Neural cell (in vitro differentiated cells): ENCODE measurements at regions not wholly inside any gene's neighbourhood (a gene's known extent, or its start where the extent isn't known, plus 50 kb on each side); places are given as distances from the start of the nearest gene placed in this dataset.

Experiments
- H2AFZ ChIP-seq: fragments of 200-600, 300-800 bp; sonication (generic), shearing (Covaris generic); 2 replicates; pipeline ENCODE4 v1.6.0; 2014; ENCODE audit warnings: low read depth, mild to moderate bottlenecking, antibody characterized with exemption, low read length, moderate library complexity
- H3F3A ChIP-seq: fragments of 200-600 bp; shearing (Covaris generic); 2 replicates; pipeline ENCODE4 v1.6.1; 2016; ENCODE audit warnings: mild to moderate bottlenecking, moderate library complexity, mixed read lengths, antibody characterized with exemption, low read length; ENCODE audit not compliant: insufficient read depth, poor library complexity, severe bottlenecking
- H3K27ac ChIP-seq: fragments of 200-600, 300-800 bp; sonication (generic), shearing (Covaris generic); 2 replicates; pipeline ENCODE4 v1.5.1; 2014; ENCODE audit warnings: mild to moderate bottlenecking, low read length, moderate library complexity
- H3K27me3 ChIP-seq: fragments of 300-800, 200-600 bp; sonication (generic), shearing (Covaris generic); 2 replicates; pipeline ENCODE4 v1.6.0; 2014; ENCODE audit warnings: mild to moderate bottlenecking, low read depth, low read length, moderate library complexity; ENCODE audit not compliant: insufficient read depth
- H3K36me3 ChIP-seq: fragments of 300-800, 200-600 bp; sonication (generic), shearing (Covaris generic); 2 replicates; pipeline ENCODE4 v1.5.1; 2014; ENCODE audit warnings: mild to moderate bottlenecking, antibody characterized with exemption, low read length, moderate library complexity; ENCODE audit not compliant: insufficient read depth
- H3K4me2 ChIP-seq: fragments of 300-800, 200-600 bp; sonication (generic), shearing (Covaris generic); 2 replicates; pipeline ENCODE4 v1.6.0; 2014; ENCODE audit warnings: mild to moderate bottlenecking, low read length
- H3K4me3 ChIP-seq: fragments of 300-800, 200-600 bp; sonication (generic), shearing (Covaris generic); 2 replicates; pipeline ENCODE4 v1.5.1; 2014; ENCODE audit warnings: mild to moderate bottlenecking, low read length, moderate library complexity
- H3K79me2 ChIP-seq: fragments of 200-600 bp; shearing (Covaris generic); replicated peaks from 2 replicates; pipeline ENCODE4 v1.6.0; 2014; ENCODE audit warnings: mild to moderate bottlenecking, low read length, moderate library complexity; ENCODE audit not compliant: insufficient read depth
- H3K9ac ChIP-seq: fragments of 300-800, 200-600 bp; sonication (generic), shearing (Covaris generic); 2 replicates; pipeline ENCODE4 v1.6.1; 2016; ENCODE audit warnings: mild to moderate bottlenecking, low read length, mixed read lengths
- H3K9me2 ChIP-seq: fragments of 200-600 bp; shearing (Covaris generic); 2 replicates; pipeline ENCODE4 v1.6.1; 2016; ENCODE audit warnings: mild to moderate bottlenecking, low read length, mixed read lengths; ENCODE audit not compliant: insufficient read depth
- H3K9me3 ChIP-seq: fragments of 200-600, 300-800 bp; sonication (generic), shearing (Covaris generic); 2 replicates; pipeline ENCODE4 v1.6.1; 2016; ENCODE audit warnings: mild to moderate bottlenecking, mixed run types, low read length, moderate library complexity, mixed read lengths
- H4K20me1 ChIP-seq: fragments of 200-600 bp; shearing (Covaris generic); 2 replicates; pipeline ENCODE4 v1.6.1; 2016; ENCODE audit warnings: mild to moderate bottlenecking, mixed run types; ENCODE audit not compliant: insufficient read depth
- CTCF ChIP-seq: fragments of 450-650 bp; IDR thresholded peaks from 2 replicates; pipeline ENCODE4 v1.5.1; 2014; ENCODE audit warnings: antibody characterized with exemption, mild to moderate bottlenecking, moderate library complexity; ENCODE audit not compliant: poor library complexity, severe bottlenecking
- EP300 ChIP-seq: fragments of 450-650 bp; conservative IDR thresholded peaks from 2 replicates; pipeline ENCODE4 v1.6.1; 2014; ENCODE audit warnings: antibody characterized with exemption, mild to moderate bottlenecking, moderate library complexity; ENCODE audit not compliant: poor library complexity, severe bottlenecking
- EZH2 ChIP-seq: fragments of 200-600, 300-800 bp; shearing (Covaris generic), sonication (generic); IDR thresholded peaks from 2 replicates; pipeline ENCODE4 v1.6.1; 2014; ENCODE audit warnings: antibody characterized with exemption, low read length, borderline replicate concordance, mild to moderate bottlenecking; ENCODE audit not compliant: insufficient read depth, poor library complexity, severe bottlenecking
- MXI1 ChIP-seq: fragments of 450-650 bp; conservative IDR thresholded peaks from 2 replicates; pipeline ENCODE4 v1.6.1; 2014; ENCODE audit warnings: antibody characterized with exemption, mild to moderate bottlenecking; ENCODE audit not compliant: poor library complexity, severe bottlenecking
- POLR2AphosphoS5 ChIP-seq: IDR thresholded peaks from 2 replicates; pipeline ENCODE4 v1.6.1; 2012
- RAD21 ChIP-seq: fragments of 450-650 bp; conservative IDR thresholded peaks from 2 replicates; pipeline ENCODE4 v1.6.1; 2014; ENCODE audit warnings: antibody characterized with exemption, mild to moderate bottlenecking, moderate library complexity
- REST ChIP-seq: IDR thresholded peaks from 2 replicates; pipeline ENCODE4 v1.6.1; 2012; ENCODE audit warnings: borderline replicate concordance
- SMC3 ChIP-seq: fragments of 450-650 bp; conservative IDR thresholded peaks from 2 replicates; pipeline ENCODE4 v1.6.1; 2014; ENCODE audit warnings: antibody characterized with exemption, mild to moderate bottlenecking, moderate library complexity; ENCODE audit not compliant: poor library complexity
- TAF1 ChIP-seq: IDR thresholded peaks from 2 replicates; pipeline ENCODE4 v1.6.1; 2012; ENCODE audit warnings: low read depth

- no peak overlapping the region for H3K4me3 ChIP-seq
- H3K9ac ChIP-seq = no peak overlapping the region
- no peak overlapping the region for H3K4me2 ChIP-seq
- H3K36me3 ChIP-seq = no peaks in the 10 kb centered on the region
- no peaks in the 10 kb centered on the region for H3K79me2 ChIP-seq
- no peaks in the 10 kb centered on the region for H3K9me3 ChIP-seq
- no peaks in the 10 kb centered on the region for H3K9me2 ChIP-seq
- TF ChIP-seq POLR2AphosphoS5 (no peak), MXI1 (no peak), SMC3 (no peak), RAD21 (no peak), EZH2 (no peak), CTCF (no peak), EP300 (no peak), REST (no peak), TAF1 (no peak)
- H3F3A ChIP-seq = no peaks in the 10 kb centered on the region
- H3K27me3 ChIP-seq = no peaks in the 10 kb centered on the region
- H2AFZ ChIP-seq = no peak overlapping the region
- H3K27ac ChIP-seq = no peak overlapping the region
- H4K20me1 ChIP-seq = no peaks in the 10 kb centered on the region
These were observed 177.5 kb downstream of the DAD1 start for GRCh38 chr14:22411398-22412055.

GRCh38 chr14:22410497-22410896 is 178.5 kb downstream of the DAD1 start:
- H3K27me3 ChIP-seq = no peaks in the 10 kb centered on the region
- H3K4me2 ChIP-seq = no peak overlapping the region
- no peak overlapping the region for H3K4me3 ChIP-seq
- H3K79me2 ChIP-seq = no peaks in the 10 kb centered on the region
- no peak for TF ChIP-seq MXI1
- TF ChIP-seq CTCF = no peak
- TF ChIP-seq REST = no peak
- no peak for TF ChIP-seq TAF1
- TF ChIP-seq SMC3 = no peak
- no peak for TF ChIP-seq POLR2AphosphoS5
- TF ChIP-seq EP300 = no peak
- no peak for TF ChIP-seq EZH2
- TF ChIP-seq RAD21 = no peak
- no peak overlapping the region for H3K27ac ChIP-seq
- H3K9me2 ChIP-seq = no peaks in the 10 kb centered on the region
- no peaks in the 10 kb centered on the region for H3K36me3 ChIP-seq
- no peaks in the 10 kb centered on the region for H3F3A ChIP-seq
- H3K9me3 ChIP-seq = no peaks in the 10 kb centered on the region
- no peak overlapping the region for H2AFZ ChIP-seq
- H3K9ac ChIP-seq = no peak overlapping the region
- no peaks in the 10 kb centered on the region for H4K20me1 ChIP-seq
